GM20000 (cell line): ENCODE measurements at regions not wholly inside any gene's neighbourhood (a gene's known extent, or its start where the extent isn't known, plus 50 kb on each side); places are given as distances from the start of the nearest gene placed in this dataset.
"Not testable (repeated sequence)": the region's sequence is repeated elsewhere in the genome, so short reads cannot be mapped to it uniquely, and the experiment has no call there.

ENCODE experiments used
- DNase-seq: peaks from one replicate; pipeline ENCODE4 v3.0.0; 2012; ENCODE audit warnings: low spot score
- TF ChIP-seq, protein P1 (sequence below): IDR thresholded peaks from 2 replicates; pipeline ENCODE4 v1.5.1; 2012; ENCODE audit warnings: mild to moderate bottlenecking, control low read depth; ENCODE audit errors: extremely low read depth, missing control alignments

DNA sequence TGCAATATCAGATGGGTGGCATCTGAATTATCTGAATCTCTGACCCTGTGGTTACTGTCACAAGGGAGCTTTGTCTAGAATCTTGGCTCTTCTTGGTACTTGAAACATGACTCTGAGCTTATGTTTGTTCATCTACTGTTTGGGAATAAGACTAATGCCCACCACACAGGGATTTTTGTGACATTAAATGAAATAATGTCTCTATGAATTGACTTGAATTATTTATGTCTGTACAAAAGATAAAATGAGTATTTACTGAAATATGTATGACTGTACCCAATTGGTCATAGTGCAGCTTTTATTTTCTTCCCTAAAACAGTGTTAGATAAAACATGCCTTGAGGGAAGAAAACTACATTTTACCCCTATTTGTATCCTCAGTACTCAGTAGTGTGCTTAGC is 87.9 kb upstream of the ZPLD1 start:
- TF ChIP-seq, protein P1, sequence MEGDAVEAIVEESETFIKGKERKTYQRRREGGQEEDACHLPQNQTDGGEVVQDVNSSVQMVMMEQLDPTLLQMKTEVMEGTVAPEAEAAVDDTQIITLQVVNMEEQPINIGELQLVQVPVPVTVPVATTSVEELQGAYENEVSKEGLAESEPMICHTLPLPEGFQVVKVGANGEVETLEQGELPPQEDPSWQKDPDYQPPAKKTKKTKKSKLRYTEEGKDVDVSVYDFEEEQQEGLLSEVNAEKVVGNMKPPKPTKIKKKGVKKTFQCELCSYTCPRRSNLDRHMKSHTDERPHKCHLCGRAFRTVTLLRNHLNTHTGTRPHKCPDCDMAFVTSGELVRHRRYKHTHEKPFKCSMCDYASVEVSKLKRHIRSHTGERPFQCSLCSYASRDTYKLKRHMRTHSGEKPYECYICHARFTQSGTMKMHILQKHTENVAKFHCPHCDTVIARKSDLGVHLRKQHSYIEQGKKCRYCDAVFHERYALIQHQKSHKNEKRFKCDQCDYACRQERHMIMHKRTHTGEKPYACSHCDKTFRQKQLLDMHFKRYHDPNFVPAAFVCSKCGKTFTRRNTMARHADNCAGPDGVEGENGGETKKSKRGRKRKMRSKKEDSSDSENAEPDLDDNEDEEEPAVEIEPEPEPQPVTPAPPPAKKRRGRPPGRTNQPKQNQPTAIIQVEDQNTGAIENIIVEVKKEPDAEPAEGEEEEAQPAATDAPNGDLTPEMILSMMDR: no peak
- DNase-seq: no peak

DNA sequence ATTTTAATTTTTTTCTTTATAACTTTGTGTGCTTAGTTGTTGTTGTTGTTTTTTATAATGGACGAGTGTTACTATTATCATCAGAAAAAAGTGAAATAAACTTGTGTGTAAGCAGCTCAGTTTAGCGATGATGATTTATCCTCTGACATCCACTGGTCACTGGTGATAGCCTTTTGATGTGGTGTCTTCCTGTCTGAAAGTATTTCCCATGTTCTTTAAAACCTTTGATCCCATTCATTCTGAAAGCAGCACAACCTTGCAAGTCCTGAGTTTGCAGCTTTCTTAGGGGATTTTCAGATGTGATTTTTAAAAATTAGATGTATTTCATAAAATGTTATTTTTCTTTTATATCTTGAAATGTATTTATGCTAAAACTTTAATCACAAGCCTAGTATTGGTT is 85.9 kb upstream of the ZPLD1 start:
- no peak for DNase-seq
- TF ChIP-seq, protein P1: no peak

DNA sequence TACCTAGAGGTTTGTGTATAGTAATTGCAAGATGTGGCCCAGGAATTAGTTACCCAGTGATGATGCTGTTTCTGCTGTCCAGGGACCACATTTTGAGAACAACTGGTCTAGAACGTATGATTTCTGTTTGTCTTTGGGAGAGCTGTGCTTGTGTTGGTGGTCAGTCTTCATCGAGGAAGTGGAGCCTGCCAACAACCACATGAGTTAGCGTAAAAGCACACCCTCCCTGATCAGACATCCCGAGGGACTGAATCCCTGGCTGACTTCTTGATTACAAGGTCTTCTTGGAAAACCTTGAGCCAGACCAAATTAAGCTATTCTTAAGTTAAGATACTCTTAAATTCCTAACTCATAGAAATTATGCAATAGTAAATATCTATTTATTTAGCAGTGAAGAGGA is 81.7 kb upstream of the ZPLD1 start:
- no peak for DNase-seq
- TF ChIP-seq, protein P1: no peak

DNA sequence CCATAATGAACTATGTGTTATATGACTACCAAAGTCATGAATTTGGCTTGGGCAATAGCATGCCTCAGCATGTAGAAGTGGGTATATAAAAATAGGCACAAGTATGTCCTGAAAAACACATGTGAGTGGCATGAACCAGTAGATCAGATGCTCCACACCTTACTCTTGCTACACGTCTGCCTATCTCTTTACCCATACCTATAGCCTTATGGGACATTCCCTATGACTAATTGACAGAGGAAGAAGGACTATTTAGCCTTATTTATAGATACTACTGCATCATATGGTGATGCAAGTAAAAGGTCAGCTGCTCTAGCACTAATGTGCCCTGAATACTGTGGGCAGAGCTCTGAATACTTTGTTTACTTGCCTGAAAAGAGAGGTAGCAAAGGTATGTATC is 81.0 kb upstream of the ZPLD1 start:
- TF ChIP-seq, protein P1: no peak
- DNase-seq: no peak

DNA sequence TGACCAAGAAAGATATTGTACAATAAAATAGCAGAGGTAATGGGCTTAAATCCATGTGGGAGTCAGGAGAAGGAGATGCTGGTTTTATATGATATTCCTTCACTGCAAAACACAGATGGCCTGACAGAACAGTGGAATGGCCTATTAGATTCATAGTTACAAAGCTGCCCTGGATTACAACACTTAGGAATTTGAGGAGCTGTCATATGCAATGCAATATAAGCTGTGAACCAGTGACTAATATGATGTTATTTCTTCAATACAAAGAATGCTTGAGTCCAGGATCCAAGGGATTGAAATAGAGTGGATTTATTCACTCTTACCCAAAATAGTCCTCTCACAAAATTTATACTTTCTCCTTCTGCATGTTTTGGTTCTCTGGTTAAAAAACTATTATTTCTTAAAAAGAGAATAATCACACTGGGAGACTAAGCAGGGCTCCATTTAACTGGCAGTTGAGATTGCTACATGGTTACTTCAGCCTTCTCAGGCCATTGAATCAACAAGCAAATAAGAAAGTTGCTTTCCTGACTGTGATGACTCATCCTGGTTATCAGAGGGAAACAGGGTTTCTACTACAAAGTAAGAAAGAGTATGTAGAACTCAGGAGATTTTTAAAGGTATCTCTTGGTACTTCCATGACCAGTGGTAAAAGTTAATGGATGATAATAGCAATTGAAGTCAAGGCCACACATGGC is 79.8 kb upstream of the ZPLD1 start:
- TF ChIP-seq, protein P1: no peak
- DNase-seq: no peak

DNA sequence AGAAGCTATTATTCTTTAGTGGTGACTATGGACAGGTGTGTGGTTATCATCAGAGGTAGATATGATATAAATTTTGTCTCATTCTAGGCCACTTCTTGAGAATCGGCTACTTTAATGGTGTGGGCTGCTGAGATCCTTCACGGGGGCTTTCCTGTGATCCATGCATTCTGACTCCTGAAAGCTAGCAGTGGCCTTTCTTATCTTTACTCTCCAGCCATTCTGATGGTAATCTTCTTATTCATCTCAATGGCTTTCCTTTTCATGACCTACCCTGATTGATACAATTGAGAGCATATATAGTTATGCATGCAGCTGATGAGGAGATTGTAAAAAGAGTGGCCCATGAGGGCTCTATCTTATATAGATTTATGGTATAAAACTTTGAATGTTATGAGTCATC is 78.3 kb upstream of the ZPLD1 start:
- DNase-seq: no peak
- TF ChIP-seq, protein P1: no peak

DNA sequence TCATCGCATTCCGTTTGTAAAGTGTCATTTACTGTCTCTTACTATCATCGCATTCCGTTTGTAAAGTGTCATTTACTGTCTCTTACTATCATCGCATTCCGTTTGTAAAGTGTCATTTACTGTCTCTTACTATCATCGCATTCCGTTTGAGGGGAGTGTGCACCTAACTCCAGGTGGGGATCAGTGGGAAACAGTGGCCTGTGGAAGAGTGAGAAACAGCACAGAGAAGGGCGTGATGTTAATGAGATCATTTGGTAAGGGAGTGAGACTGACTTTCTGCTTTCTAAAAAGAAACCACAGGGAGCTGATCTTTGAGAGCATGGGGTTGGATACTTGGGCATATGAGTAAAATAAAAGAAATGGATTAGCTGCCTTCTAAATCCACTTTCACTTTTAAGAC is 77.5 kb upstream of the ZPLD1 start:
- not testable (repeated sequence) for DNase-seq

DNA sequence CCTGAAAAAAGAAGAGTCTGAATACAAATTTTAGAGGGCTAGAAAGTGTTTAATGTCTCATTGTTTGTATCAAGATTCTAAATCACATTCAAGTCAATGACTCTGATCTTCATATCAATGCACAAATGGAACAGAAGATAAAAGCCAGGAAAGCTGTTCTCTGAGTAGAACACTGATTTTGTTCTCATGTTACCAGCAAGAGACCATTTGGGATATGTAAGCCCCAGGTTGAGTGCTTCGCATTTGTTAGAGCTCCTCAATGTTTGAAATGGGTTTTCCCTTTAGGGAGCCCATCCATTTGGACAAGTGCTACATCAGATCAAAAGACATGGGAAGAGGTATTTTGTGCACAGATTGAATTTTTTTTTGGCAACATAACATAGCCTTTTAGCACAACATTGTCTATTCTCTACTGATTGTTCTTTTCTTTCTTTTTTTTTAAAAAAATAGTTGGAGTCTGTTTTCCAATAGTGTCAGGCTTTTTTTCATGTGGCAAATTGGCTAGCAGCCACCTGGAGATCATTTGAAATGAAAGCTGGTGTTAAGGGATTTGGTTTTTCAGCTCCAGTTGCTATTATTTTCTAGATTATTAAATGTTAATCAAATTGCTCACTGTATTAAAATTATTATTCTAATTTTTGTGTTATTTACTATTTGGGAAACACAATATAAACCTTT is 74.5 kb upstream of the ZPLD1 start:
- TF ChIP-seq, protein P1: no peak
- no peak for DNase-seq
